Right lobe of liver (tissue), 6 donors: ENCODE measurements at regions not wholly inside any gene's neighbourhood (a gene's known extent, or its start where the extent isn't known, plus 50 kb on each side); places are given as distances from the start of the nearest gene placed in this dataset.

Source experiments
- ATAC-seq, 4 donors: fragments of 200-7000 bp; cut with Tn5 transposase; one replicate each; pipeline ENCODE4 v1.9.1; 2020; ENCODE audit warnings: mild to moderate bottlenecking in 4 of 4, moderate library complexity in 4 of 4
- DNase-seq, 3 donors: peaks; one replicate each; pipeline ENCODE4 v3.0.0-alpha.2; 2020
- H3K27ac ChIP-seq, 3 donors: fragments of 200-600 bp; one replicate each; pipeline ENCODE4 v1.8.0; 2022
- H3K27me3 ChIP-seq, 2 donors: fragments of 200-600 bp; one replicate each; pipeline ENCODE4 v1.8.0; 2022
- H3K36me3 ChIP-seq, 4 donors: fragments of 200-600 bp; sonication (generic) in 1 of 4; one replicate each; pipeline versions ENCODE4 v1.5.1 to v1.8.0; 2017 to 2022; ENCODE audit warnings: control low read depth in 1 of 4
- H3K4me1 ChIP-seq, 4 donors: fragments of 200-600 bp; sonication (generic) in 1 of 4; one replicate each; pipeline versions ENCODE4 v1.5.1 to v1.8.0; 2017 to 2022; ENCODE audit warnings: control low read depth in 1 of 4
- H3K4me3 ChIP-seq, 3 donors: fragments of 200-600 bp; one replicate each; pipeline ENCODE4 v1.8.0; 2022
- H3K9me3 ChIP-seq, 4 donors: fragments of 200-600 bp; sonication (generic) in 1 of 4; one replicate each; pipeline versions ENCODE4 v1.5.1 to v1.8.0; 2017 to 2022; ENCODE audit warnings: control low read depth in 1 of 4
- CTCF ChIP-seq, 4 donors: fragments of 200-600 bp in 3 of 4; fragments of 450-650 bp in 1 of 4; IDR thresholded peaks; one replicate each; pipeline versions ENCODE4 v1.5.1 to v1.8.0; 2016 to 2022; ENCODE audit warnings: antibody characterized with exemption in 4 of 4, mild to moderate bottlenecking in 2 of 4
- POLR2A ChIP-seq: fragments of 450-650 bp; IDR thresholded peaks from one replicate; pipeline ENCODE4 v1.6.1; 2017; ENCODE audit warnings: antibody characterized with exemption, mild to moderate bottlenecking
- WGBS: methylation state at CpG from one replicate; pipeline ENCODE4 v1.1.6; 2018; ENCODE audit warnings: low coverage, low lambda C conversion rate; ENCODE audit not compliant: insufficient coverage; ENCODE audit errors: missing lambda C conversion rate; 5-methylcytosine and 5-hydroxymethylcytosine counted together
- intact Hi-C, 2 donors: fragments of 100-400 bp; cut with DNase I; formaldehyde crosslinking; loops; one replicate each; pipeline versions ENCODE4 v1.11.2 to v1.14.1; 2022
- donor health status: DM: no; HTN: yes; CAD: no.
- donor health status: DM: no; HTN: no; CAD: no.
- donor health status: DM: no; HTN: no; CAD: no.
- donor health status: DM: no; HTN: yes; CAD: no.
- donor health status: DM: no; HTN: yes; CAD: no.

GRCh38 chr3:107117156-107117555 lies 260.1 kb upstream of the CCDC54 start:
- intact Hi-C loops: no loop called here
- no peak for ATAC-seq
- Histone ChIP-seq H3K4me3 (no peak overlapping the region), H3K36me3 (no peaks in the 10 kb centered on the region), H3K4me1 (no peaks in the 10 kb centered on the region), H3K27ac (no peak overlapping the region), H3K9me3 (no peaks in the 10 kb centered on the region), H3K27me3 (no peaks in the 10 kb centered on the region)
- 79% methylated on average over 4 of the region's 4 CpGs for WGBS
- DNase-seq: no peak
- TF ChIP-seq POLR2A (no peak), CTCF (IDR thresholded peaks at IDR 0.05) (no peak)

GRCh38 chr3:107117922-107118536 lies 259.2 kb upstream of the CCDC54 start:
- no peaks in the 10 kb centered on the region for H3K9me3 ChIP-seq
- TF ChIP-seq POLR2A (no peak), CTCF (IDR thresholded peaks at IDR 0.05) (peak; percentile 4 to 21 (median 15))
- 27% methylated on average over 10 of the region's 10 CpGs for WGBS
- ATAC-seq (peak in 1 of 4 donors; percentile 23), DNase-seq (no peak)
- no peaks in the 10 kb centered on the region for H3K4me1 ChIP-seq
- no peaks in the 10 kb centered on the region for H3K27me3 ChIP-seq
- H3K4me3 ChIP-seq: no peak overlapping the region
- intact Hi-C loops: no loop called here
- no peaks in the 10 kb centered on the region for H3K36me3 ChIP-seq
- H3K27ac ChIP-seq: no peak overlapping the region

- H3K36me3 ChIP-seq: no peaks in the 10 kb centered on the region
- TF ChIP-seq POLR2A: no peak
- no peak for TF ChIP-seq CTCF (IDR thresholded peaks at IDR 0.05)
- no peaks in the 10 kb centered on the region for H3K4me1 ChIP-seq
- no peak overlapping the region for H3K27ac ChIP-seq
- no peaks in the 10 kb centered on the region for H3K27me3 ChIP-seq
- no peaks in the 10 kb centered on the region for H3K9me3 ChIP-seq
- no peak for DNase-seq
- H3K4me3 ChIP-seq: no peak overlapping the region
- ATAC-seq: no peak
- intact Hi-C loops: no loop called here
- WGBS: 17% methylated on average over 1 of the region's 1 CpG
Observed at GRCh38 chr3:107124885-107125284, 252.4 kb upstream of the CCDC54 start.

GRCh38 chr3:107128946-107129345 lies 248.3 kb upstream of the CCDC54 start:
- no peak for DNase-seq
- WGBS: 35% methylated on average over 3 of the region's 3 CpGs

More at GRCh38 chr3:107128946-107129345, 248.3 kb upstream of the CCDC54 start:
- no peaks in the 10 kb centered on the region for H3K9me3 ChIP-seq
- H3K27ac ChIP-seq: no peak overlapping the region
- no peaks in the 10 kb centered on the region for H3K27me3 ChIP-seq
- no peak for TF ChIP-seq POLR2A
- TF ChIP-seq CTCF (IDR thresholded peaks at IDR 0.05): no peak
- ATAC-seq: no peak
- H3K36me3 ChIP-seq: no peaks in the 10 kb centered on the region
- intact Hi-C loops: no loop called here
- no peak overlapping the region for H3K4me3 ChIP-seq
- no peaks in the 10 kb centered on the region for H3K4me1 ChIP-seq
